A549 (cell line): ENCODE measurements at regions not wholly inside any gene's neighbourhood (a gene's known extent, or its start where the extent isn't known, plus 50 kb on each side); places are given as distances from the start of the nearest gene placed in this dataset.

Experiments used
- ATAC-seq, 2 experiments: fragments of 200-7000 bp in 1 of 2; fragments of >200 bp in 1 of 2; cut with Nextera tagmentation in 1 of 2; cut with Tn5 transposase in 1 of 2; 3 replicates each; pipeline versions ENCODE4 v1.8.0 to v1.9.1; 2018 to 2020; ENCODE audit warnings: mild to moderate bottlenecking in 1 of 2, moderate library complexity in 1 of 2
- CTCF ChIA-PET: fragments of 300-600 bp; sonication (Branson Sonifier 250); formaldehyde crosslinking; extraction: SDS; loops from one replicate; lab custom pipeline; 2021; ENCODE audit warnings: antibody characterized with exemption, inconsistent platforms; lab: Yijun Ruan, JAX
- POLR2A ChIA-PET: fragments of 350-600 bp; formaldehyde crosslinking; extraction: SDS; loops from one replicate; lab custom pipeline; 2021; ENCODE audit warnings: antibody characterized with exemption, inconsistent platforms; lab: Yijun Ruan, JAX
- DNase-seq, 2 experiments: peaks; one replicate each; pipeline versions ENCODE4 v3.0.0 to v3.0.0-alpha.2; 2011 to 2016; ENCODE audit warnings: low read depth in 1 of 2, low spot score in 1 of 2
- FAIRE-seq: peaks from 2 replicates; lab custom pipeline; 2011; peaks lifted over from hg19 to GRCh38; lab: Jason Lieb, UNC
- H3K27ac ChIP-seq, 2 experiments: fragments of >200 bp; sonication (Bioruptor Twin); formaldehyde crosslinking; 3 replicates each; pipeline ENCODE4 v1.5.1; 2016 to 2017
- H3K4me1 ChIP-seq: fragments of >200 bp; sonication (Bioruptor Twin); formaldehyde crosslinking; 3 replicates; pipeline ENCODE4 v1.6.1; 2016
- H3K4me2 ChIP-seq: fragments of >200 bp; sonication (Bioruptor Twin); formaldehyde crosslinking; 3 replicates; pipeline ENCODE4 v1.6.1; 2016
- H3K4me3 ChIP-seq: fragments of >200 bp; sonication (Bioruptor Twin); formaldehyde crosslinking; 3 replicates; pipeline ENCODE4 v1.5.1; 2016
- H3K9me3 ChIP-seq: fragments of >200 bp; sonication (Bioruptor Twin); formaldehyde crosslinking; 3 replicates; pipeline ENCODE4 v1.6.1; 2016
- CBX8 ChIP-seq: fragments of 200-600 bp; sonication (generic); IDR thresholded peaks from 2 replicates; pipeline ENCODE4 v1.6.1; 2016
- CHD2 ChIP-seq: fragments of 150-350 bp; IDR thresholded peaks from 2 replicates; pipeline ENCODE4 v1.6.1; 2014; ENCODE audit warnings: low read length; ENCODE audit not compliant: partially characterized antibody
- EHF ChIP-seq: fragments of 250-450 bp; sonication (Bioruptor Pico); IDR thresholded peaks from 2 replicates; pipeline ENCODE4 v1.5.0; 2020; ENCODE audit warnings: mild to moderate bottlenecking
- FOXS1 ChIP-seq: fragments of 250-450 bp; sonication (Bioruptor Pico); IDR thresholded peaks from 2 replicates; pipeline ENCODE4 v1.5.0; 2020; ENCODE audit warnings: mild to moderate bottlenecking, moderate library complexity
- HDAC2 ChIP-seq: fragments of 200-600 bp; sonication (generic); IDR thresholded peaks from 2 replicates; pipeline ENCODE4 v1.6.1; 2016
- HEYL ChIP-seq: fragments of 250-450 bp; sonication (Bioruptor Pico); IDR thresholded peaks from 2 replicates; pipeline ENCODE4 v1.8.0; 2021; ENCODE audit warnings: mild to moderate bottlenecking, moderate library complexity
- HOXB13 ChIP-seq: fragments of 250-450 bp; sonication (Bioruptor Pico); IDR thresholded peaks from 2 replicates; pipeline ENCODE4 v1.5.0; 2020; ENCODE audit warnings: low read depth, mild to moderate bottlenecking, moderate library complexity
- MAFK ChIP-seq: fragments of 450-650 bp; IDR thresholded peaks from 2 replicates; pipeline ENCODE4 v1.6.1; 2014; ENCODE audit not compliant: partially characterized antibody
- MAZ ChIP-seq: fragments of 150-350 bp; IDR thresholded peaks from 2 replicates; pipeline ENCODE4 v1.6.1; 2014; ENCODE audit warnings: antibody characterized with exemption, low read depth, low read length, borderline replicate concordance
- MYC ChIP-seq: IDR thresholded peaks from 2 replicates; pipeline ENCODE4 v1.6.1; 2012; ENCODE audit warnings: mild to moderate bottlenecking, inconsistent platforms, low read length, improper control_type of control experiment, borderline replicate concordance
- PHF8 ChIP-seq: fragments of 200-600 bp; sonication (generic); IDR thresholded peaks from 2 replicates; pipeline ENCODE4 v1.6.1; 2016; ENCODE audit warnings: low read depth, mild to moderate bottlenecking, antibody characterized with exemption, moderate library complexity, borderline replicate concordance
- POLR2A ChIP-seq: IDR thresholded peaks from 2 replicates; pipeline ENCODE4 v1.6.1; 2012; ENCODE audit warnings: mild to moderate bottlenecking, low read length
- RAD21 ChIP-seq, 2 experiments: fragments of >200 bp in 1 of 2; sonication (Bioruptor Twin) in 1 of 2; formaldehyde crosslinking in 1 of 2; IDR thresholded peaks in 1 of 2; conservative IDR thresholded peaks in 1 of 2; 2 replicates in 1 of 2; 3 replicates in 1 of 2; pipeline ENCODE4 v1.6.1; 2012 to 2018; ENCODE audit warnings: inconsistent platforms in 1 of 2
- RCOR1 ChIP-seq: fragments of 150-350 bp; IDR thresholded peaks from 2 replicates; pipeline ENCODE4 v1.6.1; 2014; ENCODE audit warnings: antibody characterized with exemption, low read length, low read depth
- SREBF2 ChIP-seq: fragments of 450-650 bp; IDR thresholded peaks from 2 replicates; pipeline ENCODE4 v1.6.1; 2014; ENCODE audit warnings: mild to moderate bottlenecking, moderate library complexity
- TFCP2L1 ChIP-seq: fragments of 250-450 bp; sonication (Bioruptor Pico); IDR thresholded peaks from 2 replicates; pipeline ENCODE4 v1.5.0; 2021; ENCODE audit warnings: mild to moderate bottlenecking
- TP53 ChIP-seq: fragments of 250-450 bp; sonication (Bioruptor Pico); IDR thresholded peaks from 2 replicates; pipeline ENCODE4 v1.5.0; 2021; ENCODE audit warnings: mild to moderate bottlenecking, moderate library complexity
- ZC3H11A ChIP-seq: fragments of 450-650 bp; IDR thresholded peaks from 2 replicates; pipeline ENCODE4 v1.6.1; 2014; ENCODE audit warnings: antibody characterized with exemption, mild to moderate bottlenecking
- ZSCAN20 ChIP-seq: fragments of 250-450 bp; sonication (Bioruptor Pico); IDR thresholded peaks from 2 replicates; pipeline ENCODE4 v1.8.0; 2022; ENCODE audit warnings: mild to moderate bottlenecking, moderate library complexity
- WGBS: methylation state at CpG from one replicate; pipeline ENCODE4 v1.1.6; 2017; ENCODE audit errors: missing lambda C conversion rate; 5-methylcytosine and 5-hydroxymethylcytosine counted together
- TF ChIP-seq, protein P1 (sequence below): fragments of 250-450 bp; sonication (Bioruptor Pico); IDR thresholded peaks from 2 replicates; pipeline ENCODE4 v1.5.0; 2020; ENCODE audit warnings: low read depth, mild to moderate bottlenecking, moderate library complexity
- TF ChIP-seq, protein P2 (sequence below): IDR thresholded peaks from 2 replicates; pipeline ENCODE4 v1.6.1; 2012
- TF ChIP-seq, protein P3 (sequence below): IDR thresholded peaks from 2 replicates; pipeline ENCODE4 v1.6.1; 2012; ENCODE audit warnings: low read depth, borderline replicate concordance
- TF ChIP-seq, protein P4 (sequence below): fragments of >200 bp; sonication (Bioruptor Twin); formaldehyde crosslinking; IDR thresholded peaks from 2 replicates; pipeline ENCODE4 v1.6.1; 2016
- TF ChIP-seq, protein P5 (sequence below): IDR thresholded peaks from 2 replicates; pipeline ENCODE4 v1.6.1; 2012

DNA sequence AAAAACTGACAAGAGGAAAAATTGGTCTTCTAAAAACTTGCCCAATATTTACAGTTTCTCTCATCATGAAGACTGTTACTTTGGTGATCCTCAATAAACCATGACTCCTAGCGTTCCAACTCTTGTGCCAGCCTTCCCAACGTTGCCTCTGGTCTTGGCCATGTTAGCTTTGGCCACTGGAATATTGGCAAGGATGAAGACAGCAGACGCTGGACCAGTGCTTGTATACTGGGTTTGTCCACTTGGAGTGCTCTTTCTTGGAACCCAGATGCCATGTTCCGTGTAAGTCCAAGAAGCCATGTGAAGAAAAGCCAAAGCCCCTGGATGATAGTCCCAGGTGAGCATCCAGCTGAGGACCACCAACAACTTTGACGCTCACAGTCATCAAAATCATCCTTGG lies 379.6 kb downstream of the NUAK1 start:
- Histone ChIP-seq H3K27ac (no peak overlapping the region), H3K4me2 (no peak overlapping the region), H3K9me3 (no peaks in the 10 kb centered on the region; the same call in 2 of the 3 replicates), H3K4me1 (peaks cover 7% of the 10 kb centered on the region; the same call in 2 of the 3 replicates), H3K4me3 (no peak overlapping the region)
- CTCF ChIA-PET, result interaction anchor here (0.6 to 1.0 kb wide), 3 partner anchors 23 to 597 kb away, joined by 3 to 5 read pairs (median 3); no protein-coding TSS in a partner anchor
- FAIRE-seq (peak; percentile 23), DNase-seq (peak in 1 of 2 experiments; percentile 25), ATAC-seq (peak in 1 of 2 experiments; percentile 70; a peak in 4 of 6 replicates)
- POLR2A ChIA-PET, result no interaction called here
- TF ChIP-seq RAD21 (conservative IDR thresholded peaks at IDR 0.05 in 1 of 2, IDR thresholded peaks at IDR 0.05 in 1 of 2), result no peak
- TF ChIP-seq RCOR1, result no peak
- no peak for TF ChIP-seq MAFK
- TF ChIP-seq, protein P1, sequence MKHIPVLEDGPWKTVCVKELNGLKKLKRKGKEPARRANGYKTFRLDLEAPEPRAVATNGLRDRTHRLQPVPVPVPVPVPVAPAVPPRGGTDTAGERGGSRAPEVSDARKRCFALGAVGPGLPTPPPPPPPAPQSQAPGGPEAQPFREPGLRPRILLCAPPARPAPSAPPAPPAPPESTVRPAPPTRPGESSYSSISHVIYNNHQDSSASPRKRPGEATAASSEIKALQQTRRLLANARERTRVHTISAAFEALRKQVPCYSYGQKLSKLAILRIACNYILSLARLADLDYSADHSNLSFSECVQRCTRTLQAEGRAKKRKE (CRISPR knock-in tag), result no peak
- no peak for TF ChIP-seq ZSCAN20 (CRISPR knock-in tag)
- TF ChIP-seq, protein P2, sequence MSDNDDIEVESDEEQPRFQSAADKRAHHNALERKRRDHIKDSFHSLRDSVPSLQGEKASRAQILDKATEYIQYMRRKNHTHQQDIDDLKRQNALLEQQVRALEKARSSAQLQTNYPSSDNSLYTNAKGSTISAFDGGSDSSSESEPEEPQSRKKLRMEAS, result no peak
- TF ChIP-seq HOXB13 (CRISPR knock-in tag), result no peak
- no peak for TF ChIP-seq ZC3H11A
- no peak for TF ChIP-seq CBX8
- TF ChIP-seq TP53, result no peak
- TF ChIP-seq, protein P3, sequence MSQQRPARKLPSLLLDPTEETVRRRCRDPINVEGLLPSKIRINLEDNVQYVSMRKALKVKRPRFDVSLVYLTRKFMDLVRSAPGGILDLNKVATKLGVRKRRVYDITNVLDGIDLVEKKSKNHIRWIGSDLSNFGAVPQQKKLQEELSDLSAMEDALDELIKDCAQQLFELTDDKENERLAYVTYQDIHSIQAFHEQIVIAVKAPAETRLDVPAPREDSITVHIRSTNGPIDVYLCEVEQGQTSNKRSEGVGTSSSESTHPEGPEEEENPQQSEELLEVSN, result no peak
- TF ChIP-seq SREBF2, result no peak
- TF ChIP-seq, protein P4, sequence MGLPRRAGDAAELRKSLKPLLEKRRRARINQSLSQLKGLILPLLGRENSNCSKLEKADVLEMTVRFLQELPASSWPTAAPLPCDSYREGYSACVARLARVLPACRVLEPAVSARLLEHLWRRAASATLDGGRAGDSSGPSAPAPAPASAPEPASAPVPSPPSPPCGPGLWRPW, result no peak
- 38% methylated on average over 5 of the region's 5 CpGs for WGBS

DNA sequence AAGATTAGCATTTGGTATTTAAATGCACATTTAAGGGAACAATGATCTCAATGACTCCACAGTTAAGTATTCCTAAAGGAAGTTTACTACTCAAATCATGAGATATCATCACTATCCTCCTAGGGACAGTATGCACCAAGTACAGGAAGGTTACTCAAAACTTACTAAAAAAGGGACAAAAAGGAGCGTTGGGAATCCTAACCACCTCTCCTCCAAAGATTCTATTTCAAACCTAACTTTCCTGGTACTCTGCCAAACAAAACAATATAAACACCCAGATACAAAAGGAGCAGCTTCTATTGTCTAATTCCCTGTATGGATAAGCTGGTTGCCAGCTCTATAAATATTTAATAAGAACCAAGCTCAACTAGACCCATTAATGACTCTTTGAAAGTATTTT lies 377.7 kb downstream of the NUAK1 start:
- ChIA-PET CTCF (no interaction called here), POLR2A (no interaction called here)
- no peak for FAIRE-seq
- ATAC-seq, result no peak
- Histone ChIP-seq H3K4me3 (no peak overlapping the region), H3K27ac (no peak overlapping the region), H3K4me2 (no peak overlapping the region), H3K9me3 (no peaks in the 10 kb centered on the region; the same call in 2 of the 3 replicates), H3K4me1 (peaks cover 7% of the 10 kb centered on the region; the same call in 2 of the 3 replicates)
- DNase-seq, result no peak
- WGBS, result 19% methylated on average over 1 of the region's 1 CpG
- TF ChIP-seq FOXS1 (CRISPR knock-in tag) (no peak), MAFK (no peak), PHF8 (no peak), CBX8 (no peak)

DNA sequence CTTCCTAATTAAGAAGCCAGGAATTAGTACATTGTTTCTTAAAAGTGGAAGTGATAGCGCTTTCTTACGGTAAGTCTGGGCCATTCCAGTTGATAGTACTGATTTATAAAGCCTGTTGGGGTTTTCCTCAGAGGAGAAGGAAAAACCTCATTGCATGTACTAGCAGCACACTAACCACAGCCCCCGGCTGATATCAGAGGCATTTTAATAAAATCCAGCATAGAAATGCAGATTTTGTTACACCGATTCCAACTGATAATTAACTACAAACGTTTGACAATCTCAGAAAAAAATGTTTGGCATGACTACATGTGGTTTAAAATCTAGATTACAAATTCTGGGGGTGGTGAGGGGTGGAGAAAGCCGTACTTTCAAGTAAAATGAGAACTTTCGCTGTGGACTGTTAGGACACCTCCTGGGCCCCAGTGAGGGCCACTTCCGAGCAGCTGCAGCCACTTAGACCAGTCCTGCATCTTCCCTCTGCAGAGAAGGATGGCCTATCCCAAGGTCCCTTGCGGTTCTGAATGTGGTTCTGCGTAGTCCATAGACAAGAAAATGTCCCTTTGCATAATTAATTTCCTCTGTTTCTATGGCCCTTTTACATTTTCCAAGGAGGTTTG lies 374.4 kb downstream of the NUAK1 start:
- POLR2A ChIA-PET, result no interaction called here
- TF ChIP-seq PHF8, result no peak
- no peak for TF ChIP-seq TFCP2L1 (CRISPR knock-in tag)
- TF ChIP-seq HEYL, result no peak
- TF ChIP-seq HDAC2, result no peak
- TF ChIP-seq EHF, result no peak
- TF ChIP-seq, protein P5, sequence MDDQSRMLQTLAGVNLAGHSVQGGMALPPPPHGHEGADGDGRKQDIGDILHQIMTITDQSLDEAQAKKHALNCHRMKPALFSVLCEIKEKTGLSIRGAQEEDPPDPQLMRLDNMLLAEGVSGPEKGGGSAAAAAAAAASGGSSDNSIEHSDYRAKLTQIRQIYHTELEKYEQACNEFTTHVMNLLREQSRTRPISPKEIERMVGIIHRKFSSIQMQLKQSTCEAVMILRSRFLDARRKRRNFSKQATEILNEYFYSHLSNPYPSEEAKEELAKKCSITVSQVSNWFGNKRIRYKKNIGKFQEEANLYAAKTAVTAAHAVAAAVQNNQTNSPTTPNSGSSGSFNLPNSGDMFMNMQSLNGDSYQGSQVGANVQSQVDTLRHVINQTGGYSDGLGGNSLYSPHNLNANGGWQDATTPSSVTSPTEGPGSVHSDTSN, result no peak
- TF ChIP-seq TP53, result no peak
- TF ChIP-seq, protein P1 (CRISPR knock-in tag), result no peak
- TF ChIP-seq RCOR1, result no peak
- no peak for TF ChIP-seq HOXB13 (CRISPR knock-in tag)
- no peak for TF ChIP-seq MAZ
- TF ChIP-seq MYC, result no peak
- no peak for TF ChIP-seq CHD2
- TF ChIP-seq SREBF2, result no peak
- TF ChIP-seq POLR2A, result no peak
- TF ChIP-seq, all 56 proteins: peak for 0
- Histone ChIP-seq H3K4me2 (no peak overlapping the region), H3K4me3 (no peak overlapping the region), H3K27ac (no peak overlapping the region), H3K4me1 (peaks cover 7% of the 10 kb centered on the region; the same call in 2 of the 3 replicates), H3K9me3 (no peaks in the 10 kb centered on the region)
- FAIRE-seq, result no peak
- DNase-seq, result no peak
- CTCF ChIA-PET, result interaction anchor here (1.4 kb wide), 2 partner anchors 10 to 11 kb away, joined by 3 to 5 read pairs; no protein-coding TSS in a partner anchor
- ATAC-seq, result no peak
- 65% methylated on average over 10 of the region's 10 CpGs for WGBS
